Stimulated activated naive B cell treated with anti-CD40 and anti-IgM and Interleukin-4, amounts not matched to agents 10 μg/mL and 1 μg/mL and 100 μg/mL, for 72 hours (primary cell): ENCODE measurements at regions not wholly inside any gene's neighbourhood (a gene's known extent, or its start where the extent isn't known, plus 50 kb on each side); places are given as distances from the start of the nearest gene placed in this dataset.

Experiments used
- ATAC-seq, 2 donors: fragments of 150-1000 bp; cut with Tn5 transposase; replicated peaks; 2 replicates each; pipeline ENCODE4 v1.10.0; 2021; ENCODE audit warnings: moderate library complexity in 1 of 2
- DNase-seq: peaks from one replicate; pipeline ENCODE4 v3.0.0; 2021
- H3K27ac Mint-ChIP-seq: one replicate; pipeline ENCODE4 v1.8.0; 2022; ENCODE audit warnings: mild to moderate bottlenecking, mixed read lengths
- H3K27me3 Mint-ChIP-seq, 2 donors: one replicate each; pipeline ENCODE4 v1.8.0; 2022; ENCODE audit warnings: mixed read lengths in 2 of 2
- H3K36me3 Mint-ChIP-seq, 2 donors: one replicate each; pipeline ENCODE4 v1.8.0; 2022; ENCODE audit warnings: mixed read lengths in 2 of 2, mild to moderate bottlenecking in 1 of 2
- H3K4me1 Mint-ChIP-seq, 2 donors: one replicate each; pipeline ENCODE4 v1.8.0; 2022; ENCODE audit warnings: mixed read lengths in 2 of 2, mild to moderate bottlenecking in 1 of 2
- H3K4me3 Mint-ChIP-seq, 2 donors: one replicate each; pipeline ENCODE4 v1.8.0; 2022; ENCODE audit warnings: mild to moderate bottlenecking in 2 of 2, mixed read lengths in 2 of 2, moderate library complexity in 1 of 2
- H3K9me3 Mint-ChIP-seq, 2 donors: one replicate each; pipeline ENCODE4 v1.8.0; 2022; ENCODE audit warnings: mixed read lengths in 2 of 2, mild to moderate bottlenecking in 1 of 2

- Mint-ChIP-seq H3K27ac (no peak overlapping the region), H3K9me3 (peaks cover 0 to 7% of the 10 kb centered on the region in 2 donors), H3K4me1 (no peaks in the 10 kb centered on the region), H3K27me3 (no peaks in the 10 kb centered on the region), H3K4me3 (no peak overlapping the region), H3K36me3 (no peaks in the 10 kb centered on the region)
- ATAC-seq (no peak), DNase-seq (no peak)
Observed at GRCh38 chr4:66628146-66628545, 917.2 kb downstream of the CENPC start.

- peaks cover 0 to 10% of the 10 kb centered on the region in 2 donors for H3K9me3 Mint-ChIP-seq
- no peaks in the 10 kb centered on the region for H3K36me3 Mint-ChIP-seq
- H3K4me3 Mint-ChIP-seq: no peak overlapping the region
- no peaks in the 10 kb centered on the region for H3K27me3 Mint-ChIP-seq
- H3K4me1 Mint-ChIP-seq: no peaks in the 10 kb centered on the region
- ATAC-seq (no peak), DNase-seq (no peak)
- no peak overlapping the region for H3K27ac Mint-ChIP-seq
Observed at GRCh38 chr4:66625480-66625879, 919.8 kb downstream of the CENPC start.

GRCh38 chr4:66613591-66613990, 931.7 kb downstream of the CENPC start:
- Mint-ChIP-seq H3K9me3 (peaks cover 9 to 14% of the 10 kb centered on the region in 2 donors), H3K36me3 (no peaks in the 10 kb centered on the region), H3K4me3 (no peak overlapping the region), H3K4me1 (peaks cover 0 to 5% of the 10 kb centered on the region in 2 donors), H3K27me3 (no peaks in the 10 kb centered on the region), H3K27ac (no peak overlapping the region)
- no peak for DNase-seq
- no peak for ATAC-seq

GRCh38 chr4:66609014-66609413, 936.3 kb downstream of the CENPC start:
- H3K4me3 Mint-ChIP-seq: no peak overlapping the region
- H3K27me3 Mint-ChIP-seq: no peaks in the 10 kb centered on the region
- DNase-seq (no peak), ATAC-seq (no peak)
- peaks cover 0 to 5% of the 10 kb centered on the region in 2 donors for H3K4me1 Mint-ChIP-seq
- no peaks in the 10 kb centered on the region for H3K36me3 Mint-ChIP-seq
- peaks cover 4 to 6% of the 10 kb centered on the region in 2 donors for H3K9me3 Mint-ChIP-seq
- no peak overlapping the region for H3K27ac Mint-ChIP-seq

GRCh38 chr4:66606908-66607307, 936.6 kb upstream of the EPHA5 start:
- peaks cover 0 to 5% of the 10 kb centered on the region in 2 donors for H3K4me1 Mint-ChIP-seq
- H3K27me3 Mint-ChIP-seq: no peaks in the 10 kb centered on the region
- H3K4me3 Mint-ChIP-seq: no peak overlapping the region
- H3K9me3 Mint-ChIP-seq: peaks cover 0 to 5% of the 10 kb centered on the region in 2 donors
- ATAC-seq: no peak
- H3K36me3 Mint-ChIP-seq: no peaks in the 10 kb centered on the region
- H3K27ac Mint-ChIP-seq: no peak overlapping the region
- DNase-seq: no peak

GRCh38 chr4:66606215-66606614, 935.9 kb upstream of the EPHA5 start:
- DNase-seq: no peak
- H3K4me3 Mint-ChIP-seq: no peak overlapping the region
- H3K9me3 Mint-ChIP-seq: peaks cover 0 to 5% of the 10 kb centered on the region in 2 donors
- peaks cover 0 to 5% of the 10 kb centered on the region in 2 donors for H3K4me1 Mint-ChIP-seq
- no peak for ATAC-seq
- no peak overlapping the region for H3K27ac Mint-ChIP-seq
- H3K27me3 Mint-ChIP-seq: no peaks in the 10 kb centered on the region
- no peaks in the 10 kb centered on the region for H3K36me3 Mint-ChIP-seq

- ATAC-seq (no peak), DNase-seq (no peak)
- no peaks in the 10 kb centered on the region for H3K36me3 Mint-ChIP-seq
- H3K27ac Mint-ChIP-seq: no peak overlapping the region
- H3K27me3 Mint-ChIP-seq: no peaks in the 10 kb centered on the region
- H3K4me1 Mint-ChIP-seq: no peaks in the 10 kb centered on the region
- no peak overlapping the region for H3K4me3 Mint-ChIP-seq
- H3K9me3 Mint-ChIP-seq: peaks cover 0 to 5% of the 10 kb centered on the region in 2 donors
Observed at GRCh38 chr4:66604192-66604591, 933.9 kb upstream of the EPHA5 start.

GRCh38 chr4:66602622-66603021, 932.3 kb upstream of the EPHA5 start:
- Mint-ChIP-seq H3K4me3 (no peak overlapping the region), H3K27me3 (no peaks in the 10 kb centered on the region), H3K27ac (no peak overlapping the region), H3K9me3 (peaks cover 0 to 2% of the 10 kb centered on the region in 2 donors), H3K36me3 (no peaks in the 10 kb centered on the region), H3K4me1 (no peaks in the 10 kb centered on the region)
- ATAC-seq (no peak), DNase-seq (no peak)

- no peak overlapping the region for H3K4me3 Mint-ChIP-seq
- H3K27ac Mint-ChIP-seq: no peak overlapping the region
- H3K27me3 Mint-ChIP-seq: no peaks in the 10 kb centered on the region
- ATAC-seq (no peak), DNase-seq (no peak)
- H3K36me3 Mint-ChIP-seq: no peaks in the 10 kb centered on the region
- H3K4me1 Mint-ChIP-seq: no peaks in the 10 kb centered on the region
- no peaks in the 10 kb centered on the region for H3K9me3 Mint-ChIP-seq
Observed at GRCh38 chr4:66591968-66592367, 921.7 kb upstream of the EPHA5 start.

- Mint-ChIP-seq H3K4me3 (no peak overlapping the region), H3K27me3 (no peaks in the 10 kb centered on the region), H3K4me1 (no peaks in the 10 kb centered on the region), H3K36me3 (no peaks in the 10 kb centered on the region), H3K9me3 (no peaks in the 10 kb centered on the region), H3K27ac (no peak overlapping the region)
- ATAC-seq: no peak
- DNase-seq: no peak
Observed at GRCh38 chr4:66590488-66591215, 920.4 kb upstream of the EPHA5 start.

GRCh38 chr4:66589183-66589582, 918.9 kb upstream of the EPHA5 start:
- H3K27ac Mint-ChIP-seq: no peak overlapping the region
- no peaks in the 10 kb centered on the region for H3K27me3 Mint-ChIP-seq
- H3K9me3 Mint-ChIP-seq: no peaks in the 10 kb centered on the region
- H3K4me3 Mint-ChIP-seq: no peak overlapping the region
- DNase-seq (no peak), ATAC-seq (no peak)
- no peaks in the 10 kb centered on the region for H3K4me1 Mint-ChIP-seq
- no peaks in the 10 kb centered on the region for H3K36me3 Mint-ChIP-seq

- Mint-ChIP-seq H3K9me3 (no peaks in the 10 kb centered on the region), H3K27me3 (no peaks in the 10 kb centered on the region), H3K27ac (no peak overlapping the region), H3K4me3 (no peak overlapping the region), H3K4me1 (no peaks in the 10 kb centered on the region), H3K36me3 (no peaks in the 10 kb centered on the region)
- ATAC-seq (no peak), DNase-seq (no peak)
Observed at GRCh38 chr4:66585767-66586166, 915.5 kb upstream of the EPHA5 start.

- H3K36me3 Mint-ChIP-seq: no peaks in the 10 kb centered on the region
- H3K27me3 Mint-ChIP-seq: no peaks in the 10 kb centered on the region
- H3K4me1 Mint-ChIP-seq: no peaks in the 10 kb centered on the region
- no peak for ATAC-seq
- DNase-seq: no peak
- peaks cover 0 to 3% of the 10 kb centered on the region in 2 donors for H3K9me3 Mint-ChIP-seq
- H3K27ac Mint-ChIP-seq: no peak overlapping the region
- no peak overlapping the region for H3K4me3 Mint-ChIP-seq
Observed at GRCh38 chr4:66577922-66578321, 907.6 kb upstream of the EPHA5 start.

- ATAC-seq (no peak), DNase-seq (no peak)
- Mint-ChIP-seq H3K27ac (no peak overlapping the region), H3K4me1 (no peaks in the 10 kb centered on the region), H3K27me3 (no peaks in the 10 kb centered on the region), H3K36me3 (no peaks in the 10 kb centered on the region), H3K4me3 (no peak overlapping the region), H3K9me3 (peaks cover 0 to 3% of the 10 kb centered on the region in 2 donors)
Observed at GRCh38 chr4:66575008-66575696, 904.9 kb upstream of the EPHA5 start.
